GM12891 (cell line): ENCODE measurements at regions not wholly inside any gene's neighbourhood (a gene's known extent, or its start where the extent isn't known, plus 50 kb on each side); places are given as distances from the start of the nearest gene placed in this dataset.

ENCODE experiments used
- POLR2A ChIP-seq: IDR thresholded peaks from 2 replicates; pipeline ENCODE4 v1.6.1; 2011; ENCODE audit warnings: low read depth, low read length, control low read depth
- POLR2AphosphoS5 ChIP-seq: IDR thresholded peaks from 2 replicates; pipeline ENCODE4 v1.6.1; 2011; ENCODE audit warnings: low read depth, low read length, control low read depth
- TAF1 ChIP-seq: IDR thresholded peaks from 2 replicates; pipeline ENCODE4 v1.6.1; 2011; ENCODE audit warnings: low read depth, low read length, control low read depth

DNA sequence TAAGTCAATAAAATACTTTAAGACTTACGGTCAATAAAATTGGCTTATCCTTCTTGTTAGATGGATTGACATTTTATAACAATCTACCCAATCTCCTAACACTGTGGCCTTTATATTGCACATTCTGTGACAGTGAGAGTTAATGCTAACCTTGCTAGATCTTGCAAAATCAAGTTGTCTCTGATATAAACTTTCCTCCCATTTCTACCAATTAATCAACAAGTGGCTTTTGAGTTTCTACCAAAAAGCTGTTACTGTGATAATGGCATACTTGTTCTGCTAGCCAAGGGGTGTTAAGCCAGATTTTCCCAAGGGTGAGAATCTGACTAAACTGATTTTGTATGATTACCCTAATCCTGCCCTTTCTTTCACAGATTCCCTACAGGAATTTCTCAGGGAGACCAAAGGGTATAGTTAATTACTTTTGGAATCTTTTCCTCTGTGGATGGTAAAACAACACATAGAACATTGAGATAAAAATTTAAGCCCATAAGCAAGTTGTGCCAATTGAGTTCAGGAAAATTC is 174.1 kb upstream of the SUCLG2 start:
- TF ChIP-seq POLR2AphosphoS5 (no peak), TAF1 (no peak), POLR2A (no peak)
